Chondrocyte (in vitro differentiated cells): ENCODE measurements at regions not wholly inside any gene's neighbourhood (a gene's known extent, or its start where the extent isn't known, plus 50 kb on each side); places are given as distances from the start of the nearest gene placed in this dataset.

Source experiments
- DNase-seq: peaks from one replicate; pipeline ENCODE4 v3.0.0; 2021; ENCODE audit warnings: mixed read lengths, low spot score
- H3K27ac Mint-ChIP-seq: one replicate; pipeline ENCODE4 v1.8.0; 2021; ENCODE audit warnings: mild to moderate bottlenecking, moderate library complexity, mixed read lengths; ENCODE audit not compliant: unreplicated experiment
- H3K27me3 Mint-ChIP-seq: 2 replicates; pipeline ENCODE4 v1.8.0; 2021; ENCODE audit warnings: low read depth, mixed read lengths
- H3K36me3 Mint-ChIP-seq: 2 replicates; pipeline ENCODE4 v1.8.0; 2021; ENCODE audit warnings: low read depth, mixed read lengths
- H3K4me1 Mint-ChIP-seq: 2 replicates; pipeline ENCODE4 v1.8.0; 2021; ENCODE audit warnings: low read depth, mild to moderate bottlenecking, mixed read lengths
- H3K4me3 Mint-ChIP-seq: one replicate; pipeline ENCODE4 v1.8.0; 2021; ENCODE audit warnings: mild to moderate bottlenecking, moderate library complexity, mixed read lengths; ENCODE audit not compliant: unreplicated experiment
- H3K9me3 Mint-ChIP-seq: 2 replicates; pipeline ENCODE4 v1.8.0; 2021; ENCODE audit warnings: low read depth, mixed read lengths
- TF ChIP-seq, protein P1 (sequence below): fragments of 200-600 bp; sonication (generic); IDR thresholded peaks from 2 replicates; pipeline ENCODE4 v1.5.0; 2021; ENCODE audit warnings: antibody characterized with exemption, mild to moderate bottlenecking, moderate library complexity

GRCh38 chr2:137837830-137838229 is 126.4 kb upstream of the HNMT start:
- no peak overlapping the region for H3K4me3 Mint-ChIP-seq
- TF ChIP-seq, protein P1, sequence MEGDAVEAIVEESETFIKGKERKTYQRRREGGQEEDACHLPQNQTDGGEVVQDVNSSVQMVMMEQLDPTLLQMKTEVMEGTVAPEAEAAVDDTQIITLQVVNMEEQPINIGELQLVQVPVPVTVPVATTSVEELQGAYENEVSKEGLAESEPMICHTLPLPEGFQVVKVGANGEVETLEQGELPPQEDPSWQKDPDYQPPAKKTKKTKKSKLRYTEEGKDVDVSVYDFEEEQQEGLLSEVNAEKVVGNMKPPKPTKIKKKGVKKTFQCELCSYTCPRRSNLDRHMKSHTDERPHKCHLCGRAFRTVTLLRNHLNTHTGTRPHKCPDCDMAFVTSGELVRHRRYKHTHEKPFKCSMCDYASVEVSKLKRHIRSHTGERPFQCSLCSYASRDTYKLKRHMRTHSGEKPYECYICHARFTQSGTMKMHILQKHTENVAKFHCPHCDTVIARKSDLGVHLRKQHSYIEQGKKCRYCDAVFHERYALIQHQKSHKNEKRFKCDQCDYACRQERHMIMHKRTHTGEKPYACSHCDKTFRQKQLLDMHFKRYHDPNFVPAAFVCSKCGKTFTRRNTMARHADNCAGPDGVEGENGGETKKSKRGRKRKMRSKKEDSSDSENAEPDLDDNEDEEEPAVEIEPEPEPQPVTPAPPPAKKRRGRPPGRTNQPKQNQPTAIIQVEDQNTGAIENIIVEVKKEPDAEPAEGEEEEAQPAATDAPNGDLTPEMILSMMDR, result no peak
- H3K4me1 Mint-ChIP-seq, result no peaks in the 10 kb centered on the region
- no peaks in the 10 kb centered on the region for H3K9me3 Mint-ChIP-seq
- no peaks in the 10 kb centered on the region for H3K36me3 Mint-ChIP-seq
- no peak overlapping the region for H3K27ac Mint-ChIP-seq
- DNase-seq, result no peak
- H3K27me3 Mint-ChIP-seq, result peaks cover 27% of the 10 kb centered on the region

DNA sequence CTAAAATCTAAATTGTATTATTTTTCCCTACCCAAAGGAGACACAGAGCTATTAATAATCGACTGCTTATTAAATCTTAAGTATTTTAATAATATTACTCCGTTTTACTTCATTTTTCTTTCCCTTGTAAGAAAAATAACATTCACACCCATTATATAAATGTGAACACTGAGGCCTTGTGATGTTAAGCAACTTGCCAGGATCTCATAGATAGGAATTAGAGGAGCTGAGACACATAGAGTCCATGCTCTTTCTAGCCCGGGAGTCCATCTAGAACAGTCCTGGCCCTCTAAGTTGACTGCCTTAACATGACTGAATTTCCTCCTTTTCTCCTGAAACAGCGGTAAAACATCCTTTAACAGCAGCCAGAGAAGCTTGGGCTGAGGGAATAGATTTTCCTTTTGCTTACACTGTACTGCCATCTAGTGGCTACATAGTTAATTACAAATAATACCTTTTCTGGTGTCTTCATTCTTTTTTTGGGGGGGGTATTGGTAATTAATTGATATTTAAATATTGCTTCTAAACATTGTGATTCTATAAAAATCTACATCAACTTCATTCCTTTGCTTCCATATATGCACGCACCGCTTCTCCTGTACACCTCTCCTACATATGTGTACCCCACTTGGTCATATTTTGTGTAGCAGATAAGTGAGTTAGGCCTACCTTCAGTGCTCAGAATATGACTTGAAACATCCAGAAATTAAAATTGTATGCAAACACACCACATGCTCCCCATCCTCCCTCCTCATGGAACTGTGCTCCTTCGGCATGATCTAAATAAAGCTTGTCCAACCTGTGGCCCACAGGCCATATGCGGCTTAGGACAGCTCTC is 125.8 kb upstream of the HNMT start:
- Mint-ChIP-seq H3K4me1 (no peaks in the 10 kb centered on the region), H3K4me3 (no peak overlapping the region), H3K27me3 (peaks cover 25% of the 10 kb centered on the region), H3K36me3 (no peaks in the 10 kb centered on the region), H3K9me3 (no peaks in the 10 kb centered on the region), H3K27ac (no peak overlapping the region)
- no peak for DNase-seq
- TF ChIP-seq, protein P1, result peak; percentile 95

DNA sequence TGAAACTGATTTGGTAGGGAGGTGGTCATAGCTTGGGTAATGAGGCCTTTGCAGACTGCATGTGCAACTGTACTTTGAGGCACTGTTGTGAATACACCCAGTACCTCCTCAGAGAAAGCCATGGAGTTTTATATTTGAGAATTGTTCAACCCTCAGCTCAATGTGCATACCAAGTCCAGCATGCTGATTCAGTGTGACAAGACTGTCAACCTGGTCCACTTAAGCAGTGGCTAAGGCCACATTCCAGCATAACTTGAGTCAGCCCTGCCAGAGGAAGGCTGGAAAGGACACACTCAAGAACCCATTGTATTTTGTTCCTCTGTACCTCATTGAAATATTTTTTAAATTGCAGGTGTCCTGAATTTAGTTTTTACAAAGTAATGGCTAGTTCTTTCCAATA is 121.8 kb upstream of the HNMT start:
- TF ChIP-seq, protein P1, result no peak
- no peak overlapping the region for H3K27ac Mint-ChIP-seq

DNA sequence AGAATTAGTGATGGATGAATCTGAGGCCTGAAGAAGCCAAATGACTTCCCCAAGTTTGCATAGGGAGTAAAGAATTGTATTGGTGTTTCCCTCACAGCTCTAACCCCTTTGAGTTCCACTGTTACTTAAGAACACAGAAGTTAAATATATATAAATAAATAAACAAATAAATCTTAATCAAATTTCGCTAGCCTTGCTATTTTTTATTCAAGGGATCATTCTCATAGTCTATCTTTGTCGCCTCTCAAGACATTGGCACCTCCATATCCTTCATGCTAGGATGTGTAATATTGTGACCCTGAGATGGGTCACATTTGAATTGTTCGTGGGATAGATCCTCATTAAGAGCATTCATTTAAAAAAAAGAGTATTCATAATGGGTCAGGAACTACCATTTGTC is 121.3 kb upstream of the HNMT start:
- Mint-ChIP-seq H3K4me1 (no peaks in the 10 kb centered on the region), H3K36me3 (no peaks in the 10 kb centered on the region), H3K27me3 (peaks cover 13% of the 10 kb centered on the region), H3K9me3 (peaks cover 6% of the 10 kb centered on the region), H3K27ac (no peak overlapping the region), H3K4me3 (no peak overlapping the region)
- TF ChIP-seq, protein P1, result no peak
- no peak for DNase-seq

More for the DNA sequence above, 121.8 kb upstream of the HNMT start:
- Mint-ChIP-seq H3K4me1 (no peaks in the 10 kb centered on the region), H3K9me3 (peaks cover 6% of the 10 kb centered on the region), H3K4me3 (no peak overlapping the region), H3K36me3 (no peaks in the 10 kb centered on the region), H3K27me3 (peaks cover 17% of the 10 kb centered on the region)
- no peak for DNase-seq

DNA sequence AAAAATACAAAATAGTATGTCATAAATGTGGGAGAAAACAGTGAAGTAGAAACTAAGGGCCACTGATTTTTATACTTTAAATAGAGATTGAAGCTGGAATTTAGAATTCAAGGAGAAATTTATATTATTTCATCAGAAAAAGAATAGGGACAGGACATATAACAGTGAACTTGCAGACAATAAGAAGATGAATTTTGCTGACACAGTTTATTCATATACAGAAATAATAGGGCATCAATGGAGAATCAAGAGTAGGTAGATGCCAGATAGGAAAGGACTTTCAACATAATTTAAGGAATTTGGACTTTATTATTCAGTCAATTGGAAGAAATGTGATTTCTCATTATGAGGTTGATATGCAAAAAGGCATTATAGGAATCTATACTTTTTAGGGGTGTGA is 118.9 kb upstream of the HNMT start:
- H3K36me3 Mint-ChIP-seq, result no peaks in the 10 kb centered on the region
- H3K27ac Mint-ChIP-seq, result no peak overlapping the region
- no peaks in the 10 kb centered on the region for H3K4me1 Mint-ChIP-seq
- H3K27me3 Mint-ChIP-seq, result peaks cover 12% of the 10 kb centered on the region
- DNase-seq, result no peak
- no peak overlapping the region for H3K4me3 Mint-ChIP-seq
- TF ChIP-seq, protein P1, result no peak
- H3K9me3 Mint-ChIP-seq, result peaks cover 6% of the 10 kb centered on the region
